Transverse colon (tissue), 4 donors: ENCODE measurements at regions not wholly inside any gene's neighbourhood (a gene's known extent, or its start where the extent isn't known, plus 50 kb on each side); places are given as distances from the start of the nearest gene placed in this dataset.

Experiments used
- POLR2A ChIP-seq: fragments of 450-650 bp; IDR thresholded peaks from one replicate; pipeline ENCODE4 v1.6.1; 2016; ENCODE audit warnings: antibody characterized with exemption, mild to moderate bottlenecking, moderate library complexity
- POLR2AphosphoS5 ChIP-seq, 3 donors: sonication (generic); formaldehyde crosslinking; IDR thresholded peaks; one replicate each; pipeline ENCODE4 v1.6.1; 2016; ENCODE audit warnings: antibody characterized with exemption in 3 of 3
- TF ChIP-seq, protein P1 (sequence below), 5 experiments: fragments of 200-600 bp in 3 of 5; fragments of 450-650 bp in 2 of 5; sonication (generic) in 3 of 5; IDR thresholded peaks; 1 replicate in 2 of 5; 2 replicates in 3 of 5; pipeline ENCODE4 v1.5.1; 2016 to 2017; ENCODE audit warnings: antibody characterized with exemption in 5 of 5, inconsistent platforms in 3 of 5, mild to moderate bottlenecking in 2 of 5, moderate library complexity in 1 of 5

GRCh38 chr2:4980995-4981394 lies 711.2 kb upstream of the SOX11 start:
- TF ChIP-seq, protein P1, sequence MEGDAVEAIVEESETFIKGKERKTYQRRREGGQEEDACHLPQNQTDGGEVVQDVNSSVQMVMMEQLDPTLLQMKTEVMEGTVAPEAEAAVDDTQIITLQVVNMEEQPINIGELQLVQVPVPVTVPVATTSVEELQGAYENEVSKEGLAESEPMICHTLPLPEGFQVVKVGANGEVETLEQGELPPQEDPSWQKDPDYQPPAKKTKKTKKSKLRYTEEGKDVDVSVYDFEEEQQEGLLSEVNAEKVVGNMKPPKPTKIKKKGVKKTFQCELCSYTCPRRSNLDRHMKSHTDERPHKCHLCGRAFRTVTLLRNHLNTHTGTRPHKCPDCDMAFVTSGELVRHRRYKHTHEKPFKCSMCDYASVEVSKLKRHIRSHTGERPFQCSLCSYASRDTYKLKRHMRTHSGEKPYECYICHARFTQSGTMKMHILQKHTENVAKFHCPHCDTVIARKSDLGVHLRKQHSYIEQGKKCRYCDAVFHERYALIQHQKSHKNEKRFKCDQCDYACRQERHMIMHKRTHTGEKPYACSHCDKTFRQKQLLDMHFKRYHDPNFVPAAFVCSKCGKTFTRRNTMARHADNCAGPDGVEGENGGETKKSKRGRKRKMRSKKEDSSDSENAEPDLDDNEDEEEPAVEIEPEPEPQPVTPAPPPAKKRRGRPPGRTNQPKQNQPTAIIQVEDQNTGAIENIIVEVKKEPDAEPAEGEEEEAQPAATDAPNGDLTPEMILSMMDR (IDR thresholded peaks at IDR 0.05): no peak
- TF ChIP-seq POLR2A (no peak), POLR2AphosphoS5 (IDR thresholded peaks at IDR 0.05) (no peak)
